COR-L47 (cell line): ENCODE measurements at regions not wholly inside any gene's neighbourhood (a gene's known extent, or its start where the extent isn't known, plus 50 kb on each side); places are given as distances from the start of the nearest gene placed in this dataset.
"Not testable (repeated sequence)": the region's sequence is repeated elsewhere in the genome, so short reads cannot be mapped to it uniquely, and the experiment has no call there.

Experiments used
- DNase-seq: peaks from one replicate; lab custom pipeline; 2025; lab: John Stamatoyannopoulos, UW

DNA sequence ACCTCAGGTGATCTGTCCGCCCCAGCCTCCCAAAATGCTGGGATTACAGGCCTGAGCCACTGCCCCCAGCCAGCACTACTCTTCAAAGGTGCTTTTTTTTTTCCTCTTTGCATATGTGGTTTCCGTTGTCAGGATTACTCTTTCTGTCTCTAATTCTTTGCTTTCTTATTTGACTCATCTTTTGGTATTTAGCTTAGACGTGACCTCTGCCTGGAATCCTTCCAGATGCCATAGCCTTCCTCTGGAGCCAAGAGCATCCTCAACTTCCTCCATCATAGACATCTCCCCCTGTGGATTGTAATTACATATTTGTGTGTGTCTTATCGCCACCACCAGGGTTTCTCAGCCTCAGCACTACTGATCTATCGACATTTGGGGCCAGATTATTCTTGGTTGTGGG lies 84.4 kb upstream of the XYLT1 start:
- no peak for DNase-seq

DNA sequence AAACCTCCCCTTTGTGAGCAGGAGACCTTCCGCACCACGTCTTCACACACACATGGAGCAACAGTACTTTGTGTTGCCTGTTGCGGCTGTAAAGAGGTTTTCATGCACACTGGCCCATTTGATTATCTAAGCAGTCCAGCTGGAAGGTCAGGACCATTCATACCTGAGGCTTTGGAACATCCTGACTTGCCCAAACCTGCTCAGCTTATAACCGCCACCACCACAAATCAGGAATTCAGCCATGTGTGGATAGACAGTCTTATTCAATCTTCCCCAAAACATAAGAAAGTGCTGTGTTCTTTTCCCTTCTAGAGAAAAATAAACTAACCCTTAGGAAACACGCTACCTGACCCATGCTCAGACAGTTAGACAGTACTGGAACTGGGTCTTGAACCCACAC lies 81.6 kb upstream of the XYLT1 start:
- no peak for DNase-seq

GRCh38 chr16:17551682-17552081 lies 80.9 kb upstream of the XYLT1 start:
- DNase-seq = not testable (repeated sequence)

GRCh38 chr16:17548825-17549224 lies 78.1 kb upstream of the XYLT1 start:
- DNase-seq = no peak

DNA sequence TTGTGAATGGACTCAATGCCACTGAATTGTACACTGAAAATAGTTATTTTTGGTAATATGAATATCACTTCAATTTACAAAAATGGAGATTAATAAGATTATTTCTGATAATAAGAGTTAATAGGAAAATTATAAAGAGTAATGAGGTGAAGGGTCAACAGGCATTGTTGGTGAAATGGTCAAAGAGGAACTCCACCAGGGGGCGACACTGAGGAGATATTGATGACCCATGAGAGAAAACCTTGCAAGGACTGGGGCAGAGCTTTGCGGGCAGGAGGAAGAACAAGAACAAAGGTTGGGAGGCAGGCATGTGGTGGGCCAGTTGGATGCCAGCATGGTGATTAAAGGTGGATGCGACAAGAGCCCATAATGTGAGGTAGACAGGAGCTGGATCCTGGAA lies 74.0 kb upstream of the XYLT1 start:
- no peak for DNase-seq

DNA sequence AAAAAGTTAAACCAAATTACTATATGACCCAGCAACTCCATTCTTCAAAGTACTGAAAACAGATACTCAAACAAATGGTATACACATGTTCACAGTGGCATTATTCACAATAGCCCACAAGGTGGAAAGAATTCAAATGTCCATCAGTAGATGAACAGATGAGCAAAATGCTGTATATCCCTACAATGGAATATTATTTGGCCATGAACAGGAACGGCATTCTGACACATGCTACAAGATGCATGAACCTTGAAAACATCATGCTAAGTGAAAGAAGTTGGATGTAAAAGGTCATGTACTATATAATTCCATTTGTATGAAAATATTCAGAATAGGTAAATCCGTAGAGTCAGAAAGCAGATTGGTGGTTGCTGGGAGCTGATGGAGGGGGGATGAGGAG lies 73.5 kb upstream of the XYLT1 start:
- DNase-seq = no peak

DNA sequence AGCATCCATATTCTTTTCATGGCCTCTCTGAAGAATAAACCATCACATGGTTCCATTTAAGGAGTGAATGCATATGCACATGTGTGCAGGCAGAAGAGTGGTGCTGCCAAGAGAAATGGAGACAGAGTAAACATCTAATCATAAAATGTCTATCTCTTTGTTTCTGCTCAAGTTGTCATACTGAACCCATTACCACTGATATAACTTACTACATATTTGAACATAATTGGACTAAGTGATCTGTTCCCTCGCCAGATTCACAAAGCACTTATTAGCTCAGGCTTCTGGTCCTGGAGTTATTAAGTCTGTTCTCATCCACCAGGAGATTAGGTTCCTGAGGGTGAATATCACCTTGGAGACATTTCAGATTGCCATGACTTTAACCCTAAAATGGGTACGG lies 72.3 kb upstream of the XYLT1 start:
- DNase-seq = no peak

DNA sequence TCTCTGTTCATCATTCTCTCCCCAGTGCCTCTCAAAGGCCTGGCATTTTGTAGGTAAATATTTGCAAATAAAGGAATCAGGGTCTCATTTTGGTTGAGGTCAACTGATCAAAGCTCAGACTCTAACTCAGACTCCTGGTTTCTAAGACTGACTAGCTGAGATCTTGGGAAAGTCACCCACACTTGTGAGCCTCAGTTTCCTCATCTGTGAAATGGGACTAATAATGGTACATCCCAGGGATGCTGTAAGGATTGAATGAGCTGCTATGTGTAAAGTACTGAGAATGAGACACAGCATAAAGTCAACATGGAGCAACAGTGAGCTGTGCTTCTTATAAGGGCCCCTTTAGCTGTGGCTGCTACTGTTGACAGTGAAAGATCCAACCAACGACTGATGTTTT lies 70.6 kb upstream of the XYLT1 start:
- DNase-seq = no peak

GRCh38 chr16:17538927-17539326 lies 68.2 kb upstream of the XYLT1 start:
- DNase-seq = no peak

GRCh38 chr16:17532338-17532995 lies 61.7 kb upstream of the XYLT1 start:
- no peak for DNase-seq

GRCh38 chr16:17529982-17530760 lies 59.4 kb upstream of the XYLT1 start:
- DNase-seq = no peak

DNA sequence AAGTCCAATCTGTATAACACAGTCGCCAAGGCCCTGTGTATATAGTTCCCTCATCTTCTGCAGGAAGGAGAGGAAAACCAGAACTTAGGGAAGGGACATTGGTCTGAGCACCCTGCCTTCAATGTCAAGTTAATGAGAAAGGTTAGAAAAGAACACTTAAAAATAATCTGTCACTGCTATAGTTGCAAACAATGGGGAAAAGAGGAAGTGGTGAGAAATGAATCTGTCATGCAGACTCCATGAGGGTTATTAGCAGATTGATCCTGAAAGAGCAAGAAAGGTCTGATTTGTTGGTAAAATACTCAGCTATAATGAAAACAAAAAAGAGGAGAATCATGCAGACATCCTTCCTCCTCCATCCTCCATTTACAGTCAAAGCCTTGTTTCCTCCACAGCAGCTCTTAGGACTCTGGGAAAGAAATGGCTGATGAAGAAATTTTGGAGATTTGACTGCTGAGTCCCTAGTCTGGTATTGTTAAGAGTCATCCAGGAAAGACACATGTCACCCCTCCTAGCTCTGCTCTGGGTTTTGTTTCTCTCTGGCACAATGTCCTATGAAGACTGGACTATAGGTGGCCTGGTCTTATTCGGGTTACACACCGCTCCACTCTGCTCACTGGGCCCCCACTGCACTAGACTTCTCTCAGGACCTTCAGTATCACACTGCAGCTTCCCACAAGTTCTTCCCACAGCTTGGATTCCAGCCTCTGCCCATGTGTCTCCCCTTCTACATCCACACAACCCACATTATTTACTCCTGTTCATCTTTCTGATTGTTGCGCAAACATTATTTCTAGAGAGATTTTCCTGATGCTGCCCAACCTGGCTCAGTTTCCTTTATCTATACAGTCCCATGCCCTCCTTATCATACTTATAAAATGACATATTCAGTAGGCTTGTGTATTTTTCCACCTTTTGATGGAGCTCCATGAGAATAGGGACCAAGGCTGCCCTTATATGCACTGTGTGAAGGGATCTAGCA lies 56.5 kb upstream of the XYLT1 start:
- no peak for DNase-seq

DNA sequence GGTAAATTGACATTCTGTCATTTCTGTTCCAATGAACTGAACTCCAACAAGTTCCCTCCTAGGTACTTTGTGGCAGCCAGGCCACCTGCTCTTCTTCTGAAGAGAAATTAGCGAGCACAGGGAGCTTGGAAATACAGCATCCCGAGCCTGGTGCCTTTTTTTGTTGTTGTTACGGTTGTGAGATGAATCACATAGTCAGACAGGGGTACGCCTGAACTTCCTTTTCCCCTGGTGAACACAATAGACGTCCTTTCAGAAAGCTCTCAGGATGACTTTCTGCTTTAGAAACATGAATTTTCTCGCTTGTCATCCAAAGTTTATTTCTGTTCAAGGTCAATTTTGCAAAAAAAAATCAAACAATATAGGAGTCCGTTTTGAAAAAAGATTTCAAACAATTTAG lies 53.9 kb upstream of the XYLT1 start:
- no peak for DNase-seq

GRCh38 chr16:17520561-17520960 lies 49.8 kb upstream of the XYLT1 start:
- no peak for DNase-seq
